ENCODE measurements at regions not wholly inside any gene's neighbourhood (a gene's known extent, or its start where the extent isn't known, plus 50 kb on each side); places are given as distances from the start of the nearest gene placed in this dataset.
"Not testable (repeated sequence)": the region's sequence is repeated elsewhere in the genome, so short reads cannot be mapped to it uniquely, and the experiment has no call there.

- not testable (repeated sequence) for TF ChIP-seq POLR2AphosphoS5 (IDR thresholded peaks at IDR 0.05; ENCODE audit: borderline replicate concordance, low read depth, low read length); EZH2 (IDR thresholded peaks at IDR 0.05)
Measured at GRCh38 chr2:90289291-90289980, 1598.0 kb downstream of the RPIA start.

Data from SK-N-MC (cell line).